H1 (cell line): ENCODE measurements at regions not wholly inside any gene's neighbourhood (a gene's known extent, or its start where the extent isn't known, plus 50 kb on each side); places are given as distances from the start of the nearest gene placed in this dataset.

Source experiments
- CTCF ChIA-PET: fragments of 300-600 bp; sonication (Branson Sonifier 250); formaldehyde crosslinking; loops from one replicate; lab custom pipeline; 2021; ENCODE audit not compliant: partially characterized antibody; lab: Charles Lee
- POLR2A ChIA-PET: fragments of 300-600 bp; sonication (Branson Sonifier 250); formaldehyde crosslinking; loops from one replicate; lab custom pipeline; 2021; ENCODE audit warnings: inconsistent platforms; ENCODE audit not compliant: partially characterized antibody; lab: Charles Lee
- DNase-seq, 2 experiments: peaks; one replicate each; pipeline versions ENCODE4 v3.0.0 to v3.0.0-alpha.2; 2010 to 2022; ENCODE audit warnings: low spot score in 2 of 2, low read depth in 1 of 2, mixed read lengths in 1 of 2
- FAIRE-seq: peaks from 2 replicates; lab custom pipeline; 2011; peaks lifted over from hg19 to GRCh38; lab: Jason Lieb, UNC
- H2AFZ ChIP-seq: 2 replicates; pipeline ENCODE4 v1.8.1; 2012; ENCODE audit warnings: low read length, inconsistent platforms
- H2AK5ac ChIP-seq: 2 replicates; pipeline ENCODE4 v1.6.1; 2013; ENCODE audit warnings: low read depth, low read length
- H2BK120ac ChIP-seq: replicated peaks from 2 replicates; pipeline ENCODE3; 2013; ENCODE audit warnings: low read depth, low read length, inconsistent platforms
- H2BK12ac ChIP-seq: 2 replicates; pipeline ENCODE4 v1.6.1; 2013; ENCODE audit warnings: low read depth, low read length
- H2BK15ac ChIP-seq: 2 replicates; pipeline ENCODE4 v1.6.1; 2013; ENCODE audit warnings: low read length
- H2BK20ac ChIP-seq: 2 replicates; pipeline ENCODE4 v1.6.1; 2013; ENCODE audit warnings: low read length
- H2BK5ac ChIP-seq: 2 replicates; pipeline ENCODE4 v1.6.1; 2013; ENCODE audit warnings: low read depth, low read length
- H3K14ac ChIP-seq: 2 replicates; pipeline ENCODE4 v1.6.1; 2013; ENCODE audit warnings: inconsistent platforms; ENCODE audit not compliant: insufficient read length
- H3K18ac ChIP-seq: 2 replicates; pipeline ENCODE4 v1.6.1; 2013; ENCODE audit warnings: low read length; ENCODE audit errors: extremely low read depth
- H3K23ac ChIP-seq: 2 replicates; pipeline ENCODE4 v1.6.1; 2013; ENCODE audit warnings: inconsistent platforms; ENCODE audit not compliant: insufficient read length
- H3K23me2 ChIP-seq: 2 replicates; pipeline ENCODE4 v1.6.1; 2013; ENCODE audit warnings: low read depth, low read length
- H3K27ac ChIP-seq: 2 replicates; pipeline ENCODE4 v1.6.1; 2011; ENCODE audit warnings: low read depth, low read length, inconsistent platforms
- H3K27me3 ChIP-seq, 4 experiments: replicated peaks in 1 of 4; 1 replicate in 1 of 4; 2 replicates in 3 of 4; pipeline versions ENCODE4 v1.6.1 to v1.8.1; 2011 to 2013; ENCODE audit warnings: low read length in 3 of 4, mild to moderate bottlenecking in 3 of 4, inconsistent platforms in 2 of 4, mixed read lengths in 2 of 4, moderate library complexity in 1 of 4; ENCODE audit not compliant: control insufficient read depth in 3 of 4, insufficient read depth in 3 of 4; ENCODE audit errors: extremely low read depth in 1 of 4
- H3K36me3 ChIP-seq, 4 experiments: 2 replicates each; pipeline versions ENCODE4 v1.6.1 to v1.8.1; 2011 to 2013; ENCODE audit warnings: mild to moderate bottlenecking in 4 of 4, low read length in 3 of 4, moderate library complexity in 2 of 4, control low read depth in 1 of 4, inconsistent platforms in 1 of 4; ENCODE audit not compliant: insufficient read depth in 4 of 4, control insufficient read depth in 2 of 4
- H3K4ac ChIP-seq: replicated peaks from 2 replicates; pipeline ENCODE3; 2013; ENCODE audit warnings: low read length, low read depth, mixed read lengths, inconsistent platforms; ENCODE audit not compliant: insufficient read length
- H3K4me1 ChIP-seq, 4 experiments: replicated peaks in 1 of 4; 1 replicate in 1 of 4; 2 replicates in 3 of 4; pipeline versions ENCODE4 v1.6.1 to v1.8.1; 2011 to 2013; ENCODE audit warnings: low read length in 3 of 4, inconsistent platforms in 2 of 4, mixed read lengths in 1 of 4; ENCODE audit not compliant: insufficient read depth in 4 of 4, control insufficient read depth in 3 of 4
- H3K4me2 ChIP-seq, 2 experiments: 2 replicates each; pipeline versions ENCODE4 v1.6.1 to v1.8.1; 2011 to 2013; ENCODE audit warnings: low read depth in 2 of 2, low read length in 2 of 2, control low read depth in 1 of 2, inconsistent platforms in 1 of 2, mild to moderate bottlenecking in 1 of 2; ENCODE audit not compliant: insufficient read depth in 1 of 2
- H3K4me3 ChIP-seq, 4 experiments: fragments of 200-600, 300-600 bp in 1 of 4; sonication (generic), shearing (Covaris generic), sonication (Bioruptor Twin) in 1 of 4; 2 replicates each; pipeline versions ENCODE4 v1.5.1 to v1.8.1; 2011 to 2016; ENCODE audit warnings: low read length in 4 of 4, low read depth in 3 of 4, control low read depth in 2 of 4, inconsistent platforms in 2 of 4, mild to moderate bottlenecking in 2 of 4, mixed read lengths in 1 of 4, moderate library complexity in 1 of 4; ENCODE audit not compliant: insufficient read depth in 2 of 4; ENCODE audit errors: extremely low read depth in 1 of 4
- H3K56ac ChIP-seq: replicated peaks from 2 replicates; pipeline ENCODE3; 2013; ENCODE audit warnings: low read depth, mild to moderate bottlenecking, mixed read lengths, low read length, inconsistent platforms; ENCODE audit not compliant: insufficient read length
- H3K79me1 ChIP-seq: 2 replicates; pipeline ENCODE4 v1.6.1; 2013; ENCODE audit warnings: low read depth, low read length, control low read depth
- H3K79me2 ChIP-seq, 2 experiments: 2 replicates each; pipeline versions ENCODE4 v1.6.1 to v1.8.1; 2012 to 2013; ENCODE audit warnings: low read length in 2 of 2, mild to moderate bottlenecking in 2 of 2, inconsistent platforms in 1 of 2; ENCODE audit not compliant: insufficient read depth in 2 of 2, control insufficient read depth in 1 of 2
- H3K9ac ChIP-seq, 4 experiments: replicated peaks in 1 of 4; 1 replicate in 1 of 4; 2 replicates in 3 of 4; pipeline versions ENCODE4 v1.6.1 to v1.8.1; 2011 to 2013; ENCODE audit warnings: low read depth in 3 of 4, low read length in 3 of 4, control low read depth in 2 of 4, mild to moderate bottlenecking in 2 of 4, moderate library complexity in 2 of 4, inconsistent platforms in 1 of 4; ENCODE audit errors: extremely low read depth in 1 of 4
- H3K9me3 ChIP-seq, 2 experiments: 2 replicates each; pipeline versions ENCODE4 v1.6.1 to v1.8.1; 2012 to 2013; ENCODE audit warnings: mild to moderate bottlenecking in 2 of 2, moderate library complexity in 2 of 2, control low read depth in 1 of 2, inconsistent platforms in 1 of 2, low read depth in 1 of 2, low read length in 1 of 2, mixed read lengths in 1 of 2; ENCODE audit not compliant: insufficient read depth in 2 of 2
- H4K20me1 ChIP-seq, 2 experiments: replicated peaks in 1 of 2; 2 replicates each; pipeline versions ENCODE3 to v1.8.1; 2011 to 2013; ENCODE audit warnings: inconsistent platforms in 2 of 2, low read length in 2 of 2, mild to moderate bottlenecking in 1 of 2; ENCODE audit not compliant: insufficient read depth in 2 of 2, control insufficient read depth in 1 of 2
- H4K5ac ChIP-seq: 2 replicates; pipeline ENCODE4 v1.6.1; 2013; ENCODE audit warnings: low read length, low read depth, mixed read lengths, inconsistent platforms; ENCODE audit not compliant: insufficient read length
- H4K8ac ChIP-seq: 2 replicates; pipeline ENCODE4 v1.8.0; 2013; ENCODE audit warnings: mild to moderate bottlenecking, moderate library complexity, low read length, inconsistent platforms; ENCODE audit not compliant: insufficient read depth; ENCODE audit errors: extremely low read depth
- H4K91ac ChIP-seq: replicated peaks from 2 replicates; pipeline ENCODE3; 2013; ENCODE audit warnings: low read length, mixed read lengths, inconsistent platforms; ENCODE audit not compliant: insufficient read length
- EZH2 ChIP-seq: fragments of 200-600 bp; sonication (generic); IDR thresholded peaks from 2 replicates; pipeline ENCODE4 v1.7.1; 2012; ENCODE audit warnings: low read depth, mild to moderate bottlenecking, moderate library complexity, low read length, inconsistent platforms; ENCODE audit not compliant: severe bottlenecking
- GABPA ChIP-seq: IDR thresholded peaks from 2 replicates; pipeline ENCODE4 v1.6.1; 2011; ENCODE audit warnings: mild to moderate bottlenecking, low read length, moderate library complexity, borderline replicate concordance; ENCODE audit not compliant: insufficient read depth
- WGBS, 2 experiments: shearing (Covaris generic) in 1 of 2; methylation state at CpG; one replicate each; pipeline versions ENCODE4 v1.1.6 to v1.1.7; 2013 to 2015; ENCODE audit warnings: low lambda C conversion rate in 2 of 2, mixed read lengths in 2 of 2, inconsistent platforms in 1 of 2, low coverage in 1 of 2, missing lambda C conversion rate in 1 of 2; ENCODE audit not compliant: insufficient replicate concordance in 2 of 2, insufficient coverage in 1 of 2, insufficient read length in 1 of 2; ENCODE audit errors: extremely low coverage in 1 of 2, missing lambda C conversion rate in 1 of 2; 5-methylcytosine and 5-hydroxymethylcytosine counted together

GRCh38 chr16:6103561-6103960, 1006.0 kb upstream of the EEF2KMT start:
- H2BK15ac ChIP-seq: no peak overlapping the region
- H3K14ac ChIP-seq: no peak overlapping the region
- H2BK20ac ChIP-seq: no peak overlapping the region
- no peaks in the 10 kb centered on the region for H3K36me3 ChIP-seq
- H3K4ac ChIP-seq: no peak overlapping the region
- no peaks in the 10 kb centered on the region for H3K79me1 ChIP-seq
- no peak overlapping the region for H4K5ac ChIP-seq
- CTCF ChIA-PET: no interaction called here
- no peak overlapping the region for H2BK120ac ChIP-seq
- H3K27ac ChIP-seq: no peak overlapping the region
- no peak overlapping the region for H3K56ac ChIP-seq
- peaks cover 0 to 3% (median 0%) of the 10 kb centered on the region in 4 experiments; a peak in 1 of 7 replicates for H3K4me1 ChIP-seq
- H3K27me3 ChIP-seq: no peaks in the 10 kb centered on the region; a peak in 1 of 7 replicates
- no peaks in the 10 kb centered on the region for H3K79me2 ChIP-seq
- no peak overlapping the region for H3K4me2 ChIP-seq
- no peak overlapping the region for H4K91ac ChIP-seq
- no peak overlapping the region for H2AK5ac ChIP-seq
- H3K18ac ChIP-seq: no peak overlapping the region
- no peak overlapping the region for H2BK12ac ChIP-seq
- H3K9ac ChIP-seq: no peak overlapping the region
- peaks cover 0 to 4% of the 10 kb centered on the region in 2 experiments; a peak in 1 of 4 replicates for H3K9me3 ChIP-seq
- H2AFZ ChIP-seq: no peak overlapping the region
- DNase-seq (no peak), FAIRE-seq (no peak)
- no peak overlapping the region for H2BK5ac ChIP-seq
- 87% methylated on average over 2 of the region's 2 CpGs; no CpG with 5 or more reads in 1 of the 2 experiments for WGBS, 2 experiments
- H3K4me3 ChIP-seq: no peak overlapping the region
- POLR2A ChIA-PET: no interaction called here
- no peaks in the 10 kb centered on the region; the same call in 1 of the 2 replicates for H3K23me2 ChIP-seq
- no peak overlapping the region for H3K23ac ChIP-seq
- H4K8ac ChIP-seq: no peak overlapping the region
- H4K20me1 ChIP-seq: no peaks in the 10 kb centered on the region
- TF ChIP-seq GABPA (no peak), EZH2 (no peak)
